ENCODE measurements at regions not wholly inside any gene's neighbourhood (a gene's known extent, or its start where the extent isn't known, plus 50 kb on each side); places are given as distances from the start of the nearest gene placed in this dataset.

DNA sequence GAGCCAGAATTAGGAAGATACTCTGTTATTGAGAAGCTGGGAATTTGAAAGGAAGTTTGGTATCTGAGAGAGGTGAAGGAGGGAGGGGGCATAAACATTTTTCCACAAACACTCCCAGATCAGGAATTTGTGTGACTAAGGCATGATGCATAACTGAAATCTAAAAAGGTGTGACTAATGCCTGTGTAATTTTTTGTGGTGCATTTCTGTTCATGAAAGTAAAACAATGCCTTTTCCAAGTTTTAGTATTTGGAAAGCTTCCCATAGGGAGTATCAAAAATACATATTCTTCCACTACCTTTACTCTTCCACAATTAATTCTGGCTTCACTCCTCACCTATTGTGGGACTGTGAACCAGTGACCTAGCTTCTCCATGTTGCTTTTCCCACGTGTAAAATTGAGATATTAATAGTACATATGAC lies 56.4 kb upstream of the CAV2 start:
- intact Hi-C loops (cut with micrococcal nuclease; ENCODE audit: unreplicated experiment) = loop anchor here (5.0 to 10.0 kb wide), 2 partner anchors 52 to 86 kb away; partner anchors contain the start of gene CAV2
- in situ Hi-C loops (cut with HindIII; ENCODE audit: low pct_unique_long_range_greater_than_20kb, low sequenced_read_pairs) = no loop called here
- TF ChIP-seq, protein P1, sequence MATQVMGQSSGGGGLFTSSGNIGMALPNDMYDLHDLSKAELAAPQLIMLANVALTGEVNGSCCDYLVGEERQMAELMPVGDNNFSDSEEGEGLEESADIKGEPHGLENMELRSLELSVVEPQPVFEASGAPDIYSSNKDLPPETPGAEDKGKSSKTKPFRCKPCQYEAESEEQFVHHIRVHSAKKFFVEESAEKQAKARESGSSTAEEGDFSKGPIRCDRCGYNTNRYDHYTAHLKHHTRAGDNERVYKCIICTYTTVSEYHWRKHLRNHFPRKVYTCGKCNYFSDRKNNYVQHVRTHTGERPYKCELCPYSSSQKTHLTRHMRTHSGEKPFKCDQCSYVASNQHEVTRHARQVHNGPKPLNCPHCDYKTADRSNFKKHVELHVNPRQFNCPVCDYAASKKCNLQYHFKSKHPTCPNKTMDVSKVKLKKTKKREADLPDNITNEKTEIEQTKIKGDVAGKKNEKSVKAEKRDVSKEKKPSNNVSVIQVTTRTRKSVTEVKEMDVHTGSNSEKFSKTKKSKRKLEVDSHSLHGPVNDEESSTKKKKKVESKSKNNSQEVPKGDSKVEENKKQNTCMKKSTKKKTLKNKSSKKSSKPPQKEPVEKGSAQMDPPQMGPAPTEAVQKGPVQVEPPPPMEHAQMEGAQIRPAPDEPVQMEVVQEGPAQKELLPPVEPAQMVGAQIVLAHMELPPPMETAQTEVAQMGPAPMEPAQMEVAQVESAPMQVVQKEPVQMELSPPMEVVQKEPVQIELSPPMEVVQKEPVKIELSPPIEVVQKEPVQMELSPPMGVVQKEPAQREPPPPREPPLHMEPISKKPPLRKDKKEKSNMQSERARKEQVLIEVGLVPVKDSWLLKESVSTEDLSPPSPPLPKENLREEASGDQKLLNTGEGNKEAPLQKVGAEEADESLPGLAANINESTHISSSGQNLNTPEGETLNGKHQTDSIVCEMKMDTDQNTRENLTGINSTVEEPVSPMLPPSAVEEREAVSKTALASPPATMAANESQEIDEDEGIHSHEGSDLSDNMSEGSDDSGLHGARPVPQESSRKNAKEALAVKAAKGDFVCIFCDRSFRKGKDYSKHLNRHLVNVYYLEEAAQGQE (IDR thresholded peaks at IDR 0.05; ENCODE audit: insufficient read depth in 1 of 2, low read depth in 2 of 2, low read length in 1 of 2) = peak in 1 of 2 experiments; percentile 25; a peak in 1 of 4 replicates
- TF ChIP-seq, protein P2, sequence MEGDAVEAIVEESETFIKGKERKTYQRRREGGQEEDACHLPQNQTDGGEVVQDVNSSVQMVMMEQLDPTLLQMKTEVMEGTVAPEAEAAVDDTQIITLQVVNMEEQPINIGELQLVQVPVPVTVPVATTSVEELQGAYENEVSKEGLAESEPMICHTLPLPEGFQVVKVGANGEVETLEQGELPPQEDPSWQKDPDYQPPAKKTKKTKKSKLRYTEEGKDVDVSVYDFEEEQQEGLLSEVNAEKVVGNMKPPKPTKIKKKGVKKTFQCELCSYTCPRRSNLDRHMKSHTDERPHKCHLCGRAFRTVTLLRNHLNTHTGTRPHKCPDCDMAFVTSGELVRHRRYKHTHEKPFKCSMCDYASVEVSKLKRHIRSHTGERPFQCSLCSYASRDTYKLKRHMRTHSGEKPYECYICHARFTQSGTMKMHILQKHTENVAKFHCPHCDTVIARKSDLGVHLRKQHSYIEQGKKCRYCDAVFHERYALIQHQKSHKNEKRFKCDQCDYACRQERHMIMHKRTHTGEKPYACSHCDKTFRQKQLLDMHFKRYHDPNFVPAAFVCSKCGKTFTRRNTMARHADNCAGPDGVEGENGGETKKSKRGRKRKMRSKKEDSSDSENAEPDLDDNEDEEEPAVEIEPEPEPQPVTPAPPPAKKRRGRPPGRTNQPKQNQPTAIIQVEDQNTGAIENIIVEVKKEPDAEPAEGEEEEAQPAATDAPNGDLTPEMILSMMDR (IDR thresholded peaks at IDR 0.05) = no peak
- TF ChIP-seq SIN3A (IDR thresholded peaks at IDR 0.05; ENCODE audit: borderline replicate concordance, insufficient read depth, low read depth, low read length) (no peak), POLR2AphosphoS5 (IDR thresholded peaks at IDR 0.05; ENCODE audit: low read depth, low read length) (peak; percentile 83; the same call in 1 of the 2 replicates)
- no peaks in the 10 kb centered on the region for H3K27me3 ChIP-seq (ENCODE audit: control insufficient read depth, insufficient read depth, low read length)
- DNase-seq (ENCODE audit: low read depth, low spot score) (peak; percentile 95), ATAC-seq (peak; percentile 94)
- H3K4me3 ChIP-seq (ENCODE audit: low read depth in 2 of 2, low read length in 2 of 2) = no peak overlapping the region
- peak overlapping the region; percentile 96 for H3K27ac ChIP-seq (ENCODE audit: low read length)
- no peaks in the 10 kb centered on the region; the same call in 1 of the 2 replicates for H3K36me3 ChIP-seq (ENCODE audit: control insufficient read depth, insufficient read depth, low read length)
- ChIA-PET POLR2A (interaction anchor here (0.6 kb wide), 2 partner anchors 79 to 262 kb away, joined by 3 read pairs; no protein-coding TSS in a partner anchor), CTCF (no interaction called here)
- BruUV-seq (replicated peaks) = no TSS peak
- peaks cover 6% of the 10 kb centered on the region; the same call in 1 of the 2 replicates for H3K9me3 ChIP-seq (ENCODE audit: control insufficient read depth, insufficient read depth, low read depth, low read length)
- H3K4me1 ChIP-seq (ENCODE audit: control insufficient read depth, insufficient read depth, low read length) = peaks cover 23% of the 10 kb centered on the region

DNA sequence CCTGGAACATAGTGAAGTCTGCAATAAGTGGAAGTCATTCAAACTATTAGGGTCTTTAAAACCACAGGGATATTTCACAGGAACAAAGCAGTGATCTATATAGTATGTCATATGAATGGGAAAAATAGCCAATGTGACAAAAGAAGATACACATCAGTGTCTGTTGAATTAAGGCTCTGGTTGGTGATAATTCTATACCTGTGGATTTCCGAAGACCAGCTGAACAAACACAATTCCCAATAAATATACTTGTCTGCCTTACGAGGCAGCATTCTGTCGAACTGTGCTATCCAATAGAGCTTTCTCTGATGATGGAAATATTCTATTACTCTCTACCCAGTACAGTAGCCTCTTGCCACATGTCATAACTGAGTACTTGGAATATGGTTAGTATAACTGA lies 55.9 kb upstream of the CAV2 start:
- no peaks in the 10 kb centered on the region; the same call in 1 of the 2 replicates for H3K36me3 ChIP-seq (ENCODE audit: control insufficient read depth, insufficient read depth, low read length)
- intact Hi-C loops (cut with micrococcal nuclease; ENCODE audit: unreplicated experiment) (loop anchor here (5.0 to 10.0 kb wide), 2 partner anchors 51 to 86 kb away; partner anchors contain the start of gene CAV2), in situ Hi-C loops (cut with HindIII; ENCODE audit: low pct_unique_long_range_greater_than_20kb, low sequenced_read_pairs) (no loop called here)
- peak; percentile 49 for ATAC-seq
- peak overlapping the region; percentile 96 for H3K27ac ChIP-seq (ENCODE audit: low read length)
- BruUV-seq (replicated peaks) = no TSS peak
- no peaks in the 10 kb centered on the region for H3K27me3 ChIP-seq (ENCODE audit: control insufficient read depth, insufficient read depth, low read length)
- TF ChIP-seq SIN3A (IDR thresholded peaks at IDR 0.05; ENCODE audit: borderline replicate concordance, insufficient read depth, low read depth, low read length) (no peak), POLR2AphosphoS5 (IDR thresholded peaks at IDR 0.05; ENCODE audit: low read depth, low read length) (no peak), TCF7L2 (IDR thresholded peaks at IDR 0.05; ENCODE audit: low read depth, low read length) (no peak)
- TF ChIP-seq, protein P2 (IDR thresholded peaks at IDR 0.05) = no peak
- TF ChIP-seq, protein P1 (IDR thresholded peaks at IDR 0.05; ENCODE audit: insufficient read depth in 1 of 2, low read depth in 2 of 2, low read length in 1 of 2) = no peak
- peaks cover 29% of the 10 kb centered on the region for H3K4me1 ChIP-seq (ENCODE audit: control insufficient read depth, insufficient read depth, low read length)
- ChIA-PET POLR2A (no interaction called here), CTCF (no interaction called here)
- no peak overlapping the region for H3K4me3 ChIP-seq (ENCODE audit: low read depth in 2 of 2, low read length in 2 of 2)
- H3K9me3 ChIP-seq (ENCODE audit: control insufficient read depth, insufficient read depth, low read depth, low read length) = peaks cover 6% of the 10 kb centered on the region; the same call in 1 of the 2 replicates
- no peak for DNase-seq (ENCODE audit: low read depth, low spot score)
